HG03460 (cell line): ENCODE measurements at regions not wholly inside any gene's neighbourhood (a gene's known extent, or its start where the extent isn't known, plus 50 kb on each side); places are given as distances from the start of the nearest gene placed in this dataset.
"Not testable (repeated sequence)": the region's sequence is repeated elsewhere in the genome, so short reads cannot be mapped to it uniquely, and the experiment has no call there.

ENCODE experiments used
- ATAC-seq: cut with Tn5 transposase; IDR thresholded peaks from one replicate; pipeline ENCODE4 v1.9.1; 2021; ENCODE audit not compliant: unreplicated experiment

GRCh38 chr6:120545353-120545752 is 788.9 kb downstream of the TBC1D32 start:
- ATAC-seq = no peak

- no peak for ATAC-seq
These were observed 799.3 kb downstream of the TBC1D32 start for GRCh38 chr6:120534954-120535353.

- no peak for ATAC-seq
These were observed 807.7 kb downstream of the TBC1D32 start for GRCh38 chr6:120526576-120526975.

GRCh38 chr6:120514544-120514943 is 819.7 kb downstream of the TBC1D32 start:
- no peak for ATAC-seq

GRCh38 chr6:120511712-120512111 is 822.6 kb downstream of the TBC1D32 start:
- no peak for ATAC-seq

GRCh38 chr6:120498711-120499110 is 835.6 kb downstream of the TBC1D32 start:
- ATAC-seq = no peak

GRCh38 chr6:120496661-120497060 is 837.6 kb downstream of the TBC1D32 start:
- no peak for ATAC-seq

GRCh38 chr6:120493505-120493904 is 840.8 kb downstream of the TBC1D32 start:
- ATAC-seq = no peak

GRCh38 chr6:120489941-120490340 is 844.3 kb downstream of the TBC1D32 start:
- ATAC-seq = no peak

- no peak for ATAC-seq
These were observed 850.1 kb downstream of the TBC1D32 start for GRCh38 chr6:120484146-120484545.

GRCh38 chr6:120478650-120479049 is 855.6 kb downstream of the TBC1D32 start:
- ATAC-seq = no peak

- no peak for ATAC-seq
These were observed 860.5 kb downstream of the TBC1D32 start for GRCh38 chr6:120473804-120474203.

GRCh38 chr6:120468486-120468885 is 865.8 kb downstream of the TBC1D32 start:
- ATAC-seq = no peak

GRCh38 chr6:120451508-120451907 is 882.8 kb downstream of the TBC1D32 start:
- ATAC-seq = no peak

GRCh38 chr6:120447605-120448004 is 886.7 kb downstream of the TBC1D32 start:
- no peak for ATAC-seq

GRCh38 chr6:120432840-120433239 is 901.4 kb downstream of the TBC1D32 start:
- ATAC-seq = not testable (repeated sequence)

GRCh38 chr6:120431841-120432240 is 902.4 kb downstream of the TBC1D32 start:
- no peak for ATAC-seq

GRCh38 chr6:120411394-120411793 is 922.9 kb downstream of the TBC1D32 start:
- ATAC-seq = no peak

- no peak for ATAC-seq
These were observed 923.7 kb downstream of the TBC1D32 start for GRCh38 chr6:120410586-120410985.

GRCh38 chr6:120407696-120408095 is 926.6 kb downstream of the TBC1D32 start:
- no peak for ATAC-seq

GRCh38 chr6:120405947-120406346 is 928.3 kb downstream of the TBC1D32 start:
- ATAC-seq = no peak

GRCh38 chr6:120395784-120396183 is 938.5 kb downstream of the TBC1D32 start:
- no peak for ATAC-seq

GRCh38 chr6:120395330-120395729 is 939.0 kb downstream of the TBC1D32 start:
- ATAC-seq = no peak

GRCh38 chr6:120392941-120393340 is 941.3 kb downstream of the TBC1D32 start:
- no peak for ATAC-seq
